T-helper 1 cell treated with Interleukin-12 subunit alpha and Interleukin-12 subunit beta and Interleukin-4 antibody, amounts not matched to agents 30 μg/mL and 1 μg/mL, for 36 hours (primary cell): ENCODE measurements at regions not wholly inside any gene's neighbourhood (a gene's known extent, or its start where the extent isn't known, plus 50 kb on each side); places are given as distances from the start of the nearest gene placed in this dataset.

ENCODE experiments used
- H3K27ac Mint-ChIP-seq: one replicate; pipeline ENCODE4 v1.8.0; 2021; ENCODE audit warnings: mild to moderate bottlenecking, mixed read lengths
- H3K27me3 Mint-ChIP-seq: one replicate; pipeline ENCODE4 v1.8.0; 2021; ENCODE audit warnings: low read depth, mixed read lengths
- H3K36me3 Mint-ChIP-seq: one replicate; pipeline ENCODE4 v1.8.0; 2021; ENCODE audit warnings: low read depth, mixed read lengths
- H3K4me1 Mint-ChIP-seq: one replicate; pipeline ENCODE4 v1.8.0; 2021; ENCODE audit warnings: low read depth, mixed read lengths
- H3K4me3 Mint-ChIP-seq: one replicate; pipeline ENCODE4 v1.8.0; 2021; ENCODE audit warnings: mild to moderate bottlenecking, moderate library complexity, mixed read lengths
- H3K9me3 Mint-ChIP-seq: one replicate; pipeline ENCODE4 v1.8.0; 2021; ENCODE audit warnings: mixed read lengths

GRCh38 chr17:77697480-77698400 lies 260.8 kb upstream of the TNRC6C start:
- Mint-ChIP-seq H3K9me3 (peaks cover 21% of the 10 kb centered on the region), H3K36me3 (no peaks in the 10 kb centered on the region), H3K4me3 (no peak overlapping the region), H3K27me3 (peaks cover 39% of the 10 kb centered on the region), H3K27ac (no peak overlapping the region), H3K4me1 (peaks cover 2% of the 10 kb centered on the region)

GRCh38 chr17:77698903-77699623 lies 259.4 kb upstream of the TNRC6C start:
- H3K27ac Mint-ChIP-seq: no peak overlapping the region
- H3K4me1 Mint-ChIP-seq: no peaks in the 10 kb centered on the region
- peaks cover 34% of the 10 kb centered on the region for H3K9me3 Mint-ChIP-seq
- no peaks in the 10 kb centered on the region for H3K36me3 Mint-ChIP-seq
- peaks cover 32% of the 10 kb centered on the region for H3K27me3 Mint-ChIP-seq
- no peak overlapping the region for H3K4me3 Mint-ChIP-seq

- H3K27ac Mint-ChIP-seq: no peak overlapping the region
- H3K4me1 Mint-ChIP-seq: no peaks in the 10 kb centered on the region
- H3K36me3 Mint-ChIP-seq: no peaks in the 10 kb centered on the region
- no peak overlapping the region for H3K4me3 Mint-ChIP-seq
- H3K9me3 Mint-ChIP-seq: peaks cover 45% of the 10 kb centered on the region
- peaks cover 19% of the 10 kb centered on the region for H3K27me3 Mint-ChIP-seq
Observed at GRCh38 chr17:77700165-77700881, 258.2 kb upstream of the TNRC6C start.

GRCh38 chr17:77701996-77702395 lies 256.5 kb upstream of the TNRC6C start:
- no peaks in the 10 kb centered on the region for H3K36me3 Mint-ChIP-seq
- H3K9me3 Mint-ChIP-seq: peaks cover 59% of the 10 kb centered on the region
- H3K27ac Mint-ChIP-seq: no peak overlapping the region
- H3K4me3 Mint-ChIP-seq: no peak overlapping the region
- no peaks in the 10 kb centered on the region for H3K4me1 Mint-ChIP-seq
- peaks cover 6% of the 10 kb centered on the region for H3K27me3 Mint-ChIP-seq

GRCh38 chr17:77704048-77704815 lies 254.3 kb upstream of the TNRC6C start:
- H3K27ac Mint-ChIP-seq: no peak overlapping the region
- H3K4me3 Mint-ChIP-seq: no peak overlapping the region
- H3K4me1 Mint-ChIP-seq: no peaks in the 10 kb centered on the region
- peaks cover 66% of the 10 kb centered on the region for H3K9me3 Mint-ChIP-seq
- H3K27me3 Mint-ChIP-seq: peaks cover 4% of the 10 kb centered on the region
- H3K36me3 Mint-ChIP-seq: no peaks in the 10 kb centered on the region

GRCh38 chr17:77706938-77707337 lies 251.6 kb upstream of the TNRC6C start:
- no peaks in the 10 kb centered on the region for H3K36me3 Mint-ChIP-seq
- peaks cover 7% of the 10 kb centered on the region for H3K27me3 Mint-ChIP-seq
- no peaks in the 10 kb centered on the region for H3K4me1 Mint-ChIP-seq
- peaks cover 52% of the 10 kb centered on the region for H3K9me3 Mint-ChIP-seq
- no peak overlapping the region for H3K4me3 Mint-ChIP-seq
- no peak overlapping the region for H3K27ac Mint-ChIP-seq

- H3K4me3 Mint-ChIP-seq: no peak overlapping the region
- H3K27me3 Mint-ChIP-seq: peaks cover 10% of the 10 kb centered on the region
- H3K27ac Mint-ChIP-seq: no peak overlapping the region
- H3K4me1 Mint-ChIP-seq: no peaks in the 10 kb centered on the region
- peaks cover 49% of the 10 kb centered on the region for H3K9me3 Mint-ChIP-seq
- H3K36me3 Mint-ChIP-seq: no peaks in the 10 kb centered on the region
Observed at GRCh38 chr17:77707546-77707945, 251.0 kb upstream of the TNRC6C start.

GRCh38 chr17:77708049-77708448 lies 250.5 kb upstream of the TNRC6C start:
- Mint-ChIP-seq H3K9me3 (peaks cover 46% of the 10 kb centered on the region), H3K4me1 (no peaks in the 10 kb centered on the region), H3K27me3 (peaks cover 13% of the 10 kb centered on the region), H3K36me3 (no peaks in the 10 kb centered on the region), H3K4me3 (no peak overlapping the region), H3K27ac (no peak overlapping the region)

GRCh38 chr17:77708936-77709335 lies 249.6 kb upstream of the TNRC6C start:
- Mint-ChIP-seq H3K27me3 (peaks cover 20% of the 10 kb centered on the region), H3K36me3 (no peaks in the 10 kb centered on the region), H3K4me1 (no peaks in the 10 kb centered on the region), H3K9me3 (peaks cover 41% of the 10 kb centered on the region), H3K4me3 (no peak overlapping the region), H3K27ac (no peak overlapping the region)

- no peaks in the 10 kb centered on the region for H3K4me1 Mint-ChIP-seq
- no peak overlapping the region for H3K4me3 Mint-ChIP-seq
- peaks cover 2% of the 10 kb centered on the region for H3K36me3 Mint-ChIP-seq
- peaks cover 42% of the 10 kb centered on the region for H3K9me3 Mint-ChIP-seq
- peaks cover 26% of the 10 kb centered on the region for H3K27me3 Mint-ChIP-seq
- H3K27ac Mint-ChIP-seq: no peak overlapping the region
Observed at GRCh38 chr17:77709594-77709993, 248.9 kb upstream of the TNRC6C start.

GRCh38 chr17:77712578-77712977 lies 245.9 kb upstream of the TNRC6C start:
- no peak overlapping the region for H3K27ac Mint-ChIP-seq
- peaks cover 42% of the 10 kb centered on the region for H3K27me3 Mint-ChIP-seq
- no peaks in the 10 kb centered on the region for H3K4me1 Mint-ChIP-seq
- no peak overlapping the region for H3K4me3 Mint-ChIP-seq
- H3K9me3 Mint-ChIP-seq: peaks cover 24% of the 10 kb centered on the region
- peaks cover 2% of the 10 kb centered on the region for H3K36me3 Mint-ChIP-seq

- peaks cover 32% of the 10 kb centered on the region for H3K9me3 Mint-ChIP-seq
- peaks cover 5% of the 10 kb centered on the region for H3K36me3 Mint-ChIP-seq
- peaks cover 39% of the 10 kb centered on the region for H3K27me3 Mint-ChIP-seq
- H3K4me3 Mint-ChIP-seq: no peak overlapping the region
- H3K27ac Mint-ChIP-seq: no peak overlapping the region
- H3K4me1 Mint-ChIP-seq: no peaks in the 10 kb centered on the region
Observed at GRCh38 chr17:77716289-77716926, 242.1 kb upstream of the TNRC6C start.

GRCh38 chr17:77717941-77718668 lies 240.4 kb upstream of the TNRC6C start:
- Mint-ChIP-seq H3K36me3 (peaks cover 5% of the 10 kb centered on the region), H3K4me1 (no peaks in the 10 kb centered on the region), H3K4me3 (no peak overlapping the region), H3K27ac (no peak overlapping the region), H3K27me3 (peaks cover 28% of the 10 kb centered on the region), H3K9me3 (peaks cover 28% of the 10 kb centered on the region)
